ENCODE measurements at regions not wholly inside any gene's neighbourhood (a gene's known extent, or its start where the extent isn't known, plus 50 kb on each side); places are given as distances from the start of the nearest gene placed in this dataset.
A peak's percentile ranks its signal among the peaks of the same experiment; 100 is the strongest.
"Not testable (repeated sequence)": the region's sequence is repeated elsewhere in the genome, so short reads cannot be mapped to it uniquely, and the experiment has no call there.

GRCh38 chr6:155542036-155542435 is 86.4 kb upstream of the NOX3 start:
- no peak for DNase-seq

- DNase-seq, result no peak
Measured at GRCh38 chr6:155538708-155539390, 83.2 kb upstream of the NOX3 start.

GRCh38 chr6:155534678-155535077 is 79.0 kb upstream of the NOX3 start:
- DNase-seq, result no peak

GRCh38 chr6:155530219-155530834 is 74.7 kb upstream of the NOX3 start:
- DNase-seq, result no peak

- DNase-seq, result not testable (repeated sequence)
Measured at GRCh38 chr6:155529814-155530213, 74.2 kb upstream of the NOX3 start.

DNA sequence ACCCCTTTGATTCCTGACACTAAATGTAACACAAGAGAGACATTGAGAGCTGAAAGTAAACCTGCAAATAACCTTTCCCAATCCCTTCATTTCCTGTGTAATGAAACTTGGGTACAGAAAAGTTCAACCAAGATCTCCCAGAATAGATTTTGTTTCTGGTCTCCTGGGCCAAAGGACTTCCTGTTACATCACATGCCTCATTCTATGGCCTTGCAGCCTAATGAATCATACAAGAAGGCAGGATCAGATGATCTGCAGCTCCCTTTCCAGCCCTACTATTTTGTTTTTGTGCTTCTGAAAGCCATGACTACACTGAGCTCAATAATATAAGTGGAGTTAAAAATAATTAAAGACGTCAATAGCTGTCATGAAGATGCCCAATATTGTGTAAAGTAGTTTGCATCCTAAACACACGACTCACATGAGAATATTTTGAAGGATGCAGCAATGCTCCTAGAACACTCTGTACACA is 73.4 kb upstream of the NOX3 start:
- DNase-seq, result no peak

GRCh38 chr6:155528335-155528734 is 72.7 kb upstream of the NOX3 start:
- no peak for DNase-seq

DNA sequence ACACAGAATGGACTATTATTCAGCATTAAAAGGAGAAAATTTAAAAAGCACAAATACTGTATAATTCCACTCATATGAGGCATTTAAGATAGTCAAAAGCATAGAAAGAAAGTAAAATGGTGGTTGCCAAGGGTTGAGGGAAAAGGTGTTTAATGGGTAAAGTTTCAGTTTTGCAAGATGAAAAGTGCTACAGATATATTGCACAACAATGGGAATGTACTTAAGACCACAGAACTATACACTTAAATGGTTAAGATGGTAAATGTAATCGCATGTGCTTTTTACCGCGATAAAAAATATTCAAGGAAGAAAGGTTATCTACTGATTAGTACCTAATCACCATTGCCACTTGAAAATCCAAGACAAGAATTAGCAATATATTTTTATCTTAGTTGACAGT is 71.8 kb upstream of the NOX3 start:
- no peak for DNase-seq

- DNase-seq, result peak; percentile 6
Measured at GRCh38 chr6:155523821-155524651, 68.4 kb upstream of the NOX3 start.

DNA sequence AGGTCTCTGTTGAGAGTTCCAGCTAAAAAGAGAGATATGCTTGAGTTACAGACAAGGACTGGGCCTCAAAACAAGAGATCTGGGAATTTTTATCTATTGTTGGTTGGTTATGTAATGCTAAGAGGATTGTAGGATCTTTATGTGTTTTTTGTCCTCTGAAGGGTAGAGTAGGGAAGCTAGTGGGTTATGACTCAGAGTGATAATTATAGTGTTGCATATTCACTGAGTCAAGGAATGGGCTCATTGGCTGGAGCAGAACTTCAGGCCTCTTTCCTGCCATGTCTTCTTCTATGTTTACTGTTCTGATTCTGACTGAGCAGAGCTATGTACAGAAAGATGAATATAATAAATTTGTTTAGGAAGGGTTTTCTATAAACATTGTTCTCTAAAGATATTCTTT is 66.1 kb upstream of the NOX3 start:
- DNase-seq, result no peak

DNA sequence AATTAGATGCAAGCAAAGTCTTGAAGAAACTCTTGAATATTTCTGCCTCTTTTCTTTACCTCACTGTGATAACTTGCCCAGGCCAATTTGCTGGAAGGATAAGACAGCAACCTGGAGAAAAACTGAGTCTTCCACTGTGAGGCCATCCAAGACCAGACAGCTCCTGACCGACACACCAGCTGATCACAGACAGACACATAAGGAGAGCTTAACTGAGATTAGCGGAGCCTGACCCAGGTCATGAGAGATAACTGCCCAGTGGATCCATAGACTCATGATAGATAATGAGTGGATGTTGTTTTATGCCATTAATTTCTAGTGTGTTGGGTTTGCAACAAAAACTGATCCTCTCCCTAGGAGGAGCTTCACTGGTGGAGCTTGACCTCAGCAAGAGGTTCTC is 64.4 kb upstream of the NOX3 start:
- no peak for DNase-seq

GRCh38 chr6:155519176-155519738 is 63.6 kb upstream of the NOX3 start:
- DNase-seq, result no peak

GRCh38 chr6:155517294-155517693 is 61.7 kb upstream of the NOX3 start:
- no peak for DNase-seq

GRCh38 chr6:155510879-155511278 is 55.2 kb upstream of the NOX3 start:
- DNase-seq, result no peak

DNA sequence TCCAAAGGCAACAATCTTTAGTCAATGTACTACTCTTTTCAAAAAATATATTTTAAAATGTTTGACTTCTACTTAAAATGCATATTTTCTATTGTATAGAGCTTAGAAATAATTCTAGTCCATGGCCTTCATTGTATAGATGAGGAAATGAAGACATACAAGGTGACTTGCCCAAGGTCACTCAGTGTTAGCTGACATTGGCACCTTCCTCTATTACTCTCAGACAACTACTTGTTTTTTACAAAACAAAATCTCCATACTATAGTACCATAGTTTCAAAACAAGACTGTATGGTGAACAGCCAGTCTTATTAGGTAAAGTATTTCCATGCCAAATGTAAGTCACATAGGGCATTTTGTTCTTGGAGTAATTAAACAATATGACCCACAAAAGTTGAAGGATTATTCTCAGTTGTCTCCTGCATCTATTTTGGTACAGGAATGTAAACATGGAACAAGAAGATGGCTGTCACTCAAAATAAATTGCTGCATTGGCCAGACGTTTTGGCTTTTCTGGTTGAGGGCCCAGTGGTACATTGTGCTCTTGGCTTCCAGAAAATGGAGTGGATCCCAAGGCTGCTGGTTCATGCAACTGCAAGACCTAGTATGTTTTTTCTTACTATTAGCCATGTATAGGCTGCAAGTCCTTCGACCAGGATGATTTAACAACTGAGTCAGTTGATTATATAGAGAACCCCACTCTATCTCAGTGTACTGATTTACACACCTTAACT is 54.3 kb upstream of the NOX3 start:
- no peak for DNase-seq

DNA sequence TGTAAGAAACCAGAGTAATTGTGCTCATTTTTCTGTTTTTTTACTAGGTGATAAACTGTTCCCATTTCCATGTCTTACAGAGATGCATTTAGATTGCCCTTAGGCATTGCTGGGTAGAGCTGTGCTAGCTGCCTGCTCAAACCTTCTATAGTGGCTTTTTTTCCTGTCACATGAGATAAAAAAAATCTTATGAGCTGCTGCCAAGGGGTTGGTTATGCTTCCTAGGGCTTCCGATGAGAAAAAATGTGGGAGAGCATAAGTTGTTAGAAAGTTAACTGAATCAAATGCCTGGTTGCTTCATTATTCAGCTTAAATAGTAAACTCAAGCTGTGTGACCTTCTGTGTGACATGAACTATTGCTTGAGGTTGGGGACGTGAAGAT is 50.0 kb upstream of the NOX3 start:
- DNase-seq, result no peak

Measured in activated naive CD4-positive, alpha-beta T cell treated with Interleukin-2 at 50 U/mL for 16 hours (primary cell).